ENCODE measurements at regions not wholly inside any gene's neighbourhood (a gene's known extent, or its start where the extent isn't known, plus 50 kb on each side); places are given as distances from the start of the nearest gene placed in this dataset.
"Not testable (repeated sequence)": the region's sequence is repeated elsewhere in the genome, so short reads cannot be mapped to it uniquely, and the experiment has no call there.

DNA sequence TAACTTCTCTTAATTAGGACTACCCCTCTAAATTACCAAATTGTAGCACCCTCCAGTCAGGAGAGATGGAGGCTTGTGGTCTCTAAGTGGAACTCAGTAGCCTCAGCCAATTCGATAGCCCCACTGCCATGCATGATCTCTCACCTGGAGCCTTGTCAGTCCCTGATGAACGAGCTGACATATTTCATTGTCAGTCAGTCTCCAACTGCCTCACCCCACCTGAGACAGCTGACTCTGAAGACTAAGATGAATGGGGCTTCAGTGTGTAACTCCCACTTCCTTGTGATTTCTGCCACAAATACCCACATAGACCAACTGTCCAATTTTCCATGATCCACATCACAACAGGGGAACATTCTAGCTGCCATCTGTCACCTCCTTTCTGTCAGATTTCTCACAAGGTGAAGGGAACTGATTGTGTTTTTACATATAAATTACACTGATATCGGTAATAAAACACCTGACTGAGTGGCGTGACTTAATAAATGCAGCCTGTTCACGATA, 206.5 kb downstream of the FAM181B start:
- TF ChIP-seq, protein P1, sequence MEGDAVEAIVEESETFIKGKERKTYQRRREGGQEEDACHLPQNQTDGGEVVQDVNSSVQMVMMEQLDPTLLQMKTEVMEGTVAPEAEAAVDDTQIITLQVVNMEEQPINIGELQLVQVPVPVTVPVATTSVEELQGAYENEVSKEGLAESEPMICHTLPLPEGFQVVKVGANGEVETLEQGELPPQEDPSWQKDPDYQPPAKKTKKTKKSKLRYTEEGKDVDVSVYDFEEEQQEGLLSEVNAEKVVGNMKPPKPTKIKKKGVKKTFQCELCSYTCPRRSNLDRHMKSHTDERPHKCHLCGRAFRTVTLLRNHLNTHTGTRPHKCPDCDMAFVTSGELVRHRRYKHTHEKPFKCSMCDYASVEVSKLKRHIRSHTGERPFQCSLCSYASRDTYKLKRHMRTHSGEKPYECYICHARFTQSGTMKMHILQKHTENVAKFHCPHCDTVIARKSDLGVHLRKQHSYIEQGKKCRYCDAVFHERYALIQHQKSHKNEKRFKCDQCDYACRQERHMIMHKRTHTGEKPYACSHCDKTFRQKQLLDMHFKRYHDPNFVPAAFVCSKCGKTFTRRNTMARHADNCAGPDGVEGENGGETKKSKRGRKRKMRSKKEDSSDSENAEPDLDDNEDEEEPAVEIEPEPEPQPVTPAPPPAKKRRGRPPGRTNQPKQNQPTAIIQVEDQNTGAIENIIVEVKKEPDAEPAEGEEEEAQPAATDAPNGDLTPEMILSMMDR (IDR thresholded peaks at IDR 0.05; ENCODE audit: control extremely low read depth, extremely low read depth, low read depth, missing control alignments), result no peak
- CTCF ChIA-PET, result no interaction called here
- POLR2A ChIA-PET, result no interaction called here
- no peak for DNase-seq (ENCODE audit: extremely low spot score)

DNA sequence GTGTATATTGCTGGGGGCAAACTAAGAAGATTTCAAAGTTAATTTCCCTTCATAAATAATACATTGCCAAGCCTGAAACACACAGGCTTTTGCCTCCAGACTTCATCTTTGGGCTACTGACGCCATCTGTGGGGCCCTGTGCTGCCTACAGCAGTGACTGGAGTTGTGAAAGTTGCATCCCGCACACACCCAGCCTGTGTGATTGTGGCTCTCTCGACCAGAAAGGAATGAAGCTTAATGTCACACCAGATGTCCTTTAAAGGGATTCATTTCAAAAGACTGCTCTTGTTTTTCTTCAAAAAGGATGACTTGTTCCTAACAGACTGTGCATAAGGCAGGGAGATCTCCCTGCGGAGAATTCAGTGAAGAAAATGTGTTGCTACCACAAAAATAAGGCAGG, 210.5 kb downstream of the FAM181B start:
- ChIA-PET CTCF (no interaction called here), POLR2A (no interaction called here)
- TF ChIP-seq, protein P1 (IDR thresholded peaks at IDR 0.05; ENCODE audit: control extremely low read depth, extremely low read depth, low read depth, missing control alignments), result no peak
- no peak for DNase-seq (ENCODE audit: extremely low spot score)

DNA sequence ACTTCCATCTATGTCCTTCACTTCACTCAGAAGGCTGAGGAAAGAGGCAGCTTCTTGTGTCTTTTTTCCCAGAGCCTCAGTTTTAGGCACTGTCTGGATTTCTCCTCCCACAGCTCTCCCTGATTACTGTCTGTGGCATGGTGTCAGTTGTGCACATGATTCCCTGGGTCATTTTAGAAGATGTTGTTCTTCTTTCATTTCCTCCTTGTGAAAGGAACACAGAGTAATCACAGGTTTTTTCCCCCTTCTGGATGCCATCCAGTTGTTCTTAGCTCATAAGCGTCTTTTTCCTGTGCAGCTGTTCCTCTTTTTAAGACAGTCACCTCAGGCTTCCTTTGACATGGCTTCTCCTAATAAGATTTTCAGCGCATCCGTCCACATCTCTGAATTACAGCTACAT, 212.2 kb downstream of the FAM181B start:
- ChIA-PET CTCF (no interaction called here), POLR2A (no interaction called here)
- TF ChIP-seq, protein P1 (IDR thresholded peaks at IDR 0.05; ENCODE audit: control extremely low read depth, extremely low read depth, low read depth, missing control alignments), result no peak
- no peak for DNase-seq (ENCODE audit: extremely low spot score)

DNA sequence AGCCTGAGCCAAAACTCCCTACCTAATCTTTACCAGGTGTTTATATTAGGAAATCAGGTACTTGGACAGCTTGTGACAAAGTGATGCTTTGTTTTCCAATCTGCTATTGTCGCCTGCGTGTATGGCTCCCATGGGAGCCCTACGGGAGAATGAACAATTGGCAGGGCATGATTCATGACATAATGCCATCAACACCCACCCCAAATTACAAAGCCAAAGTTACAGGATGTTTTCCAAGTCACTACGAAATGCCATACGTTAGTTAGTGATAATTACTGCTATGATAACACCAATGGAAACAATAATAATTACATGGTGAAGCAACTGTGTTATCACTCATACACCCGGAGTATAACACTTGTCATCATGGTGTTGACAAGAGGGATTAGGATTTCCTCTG, 226.4 kb downstream of the FAM181B start:
- DNase-seq (ENCODE audit: extremely low spot score), result no peak

DNA sequence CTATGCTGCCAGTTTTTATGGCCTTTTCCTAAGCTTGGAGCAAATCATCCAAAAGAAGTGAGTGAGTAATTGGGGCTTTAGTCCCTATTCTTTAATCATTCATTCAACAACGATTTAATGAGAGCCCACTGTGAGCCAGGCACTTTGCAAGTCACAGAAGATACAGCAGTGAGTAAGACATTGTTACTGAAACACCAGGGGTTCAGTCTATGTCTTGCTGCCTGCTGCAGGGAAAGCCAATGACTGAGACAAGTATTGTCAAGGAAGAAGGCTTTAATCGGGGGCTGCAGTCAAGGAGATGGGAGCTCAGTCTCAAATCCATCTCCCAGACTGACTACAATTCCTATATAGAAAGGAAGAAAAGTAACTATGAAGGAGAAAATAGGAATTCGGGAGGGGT, 228.3 kb downstream of the FAM181B start:
- TF ChIP-seq, protein P1 (IDR thresholded peaks at IDR 0.05; ENCODE audit: control extremely low read depth, extremely low read depth, low read depth, missing control alignments), result no peak
- CTCF ChIA-PET, result interaction anchor here (3.9 kb wide), 1 partner anchor 9 kb away, joined by 15 read pairs; no protein-coding TSS in a partner anchor
- POLR2A ChIA-PET, result no interaction called here
- DNase-seq (ENCODE audit: extremely low spot score), result no peak

More for the DNA sequence above, 226.4 kb downstream of the FAM181B start:
- TF ChIP-seq, protein P1 (IDR thresholded peaks at IDR 0.05; ENCODE audit: control extremely low read depth, extremely low read depth, low read depth, missing control alignments), result no peak
- POLR2A ChIA-PET, result no interaction called here
- CTCF ChIA-PET, result interaction anchor here (0.6 to 3.9 kb wide), 3 partner anchors 8 to 416 kb away, joined by 3 to 15 read pairs (median 7); no protein-coding TSS in a partner anchor

DNA sequence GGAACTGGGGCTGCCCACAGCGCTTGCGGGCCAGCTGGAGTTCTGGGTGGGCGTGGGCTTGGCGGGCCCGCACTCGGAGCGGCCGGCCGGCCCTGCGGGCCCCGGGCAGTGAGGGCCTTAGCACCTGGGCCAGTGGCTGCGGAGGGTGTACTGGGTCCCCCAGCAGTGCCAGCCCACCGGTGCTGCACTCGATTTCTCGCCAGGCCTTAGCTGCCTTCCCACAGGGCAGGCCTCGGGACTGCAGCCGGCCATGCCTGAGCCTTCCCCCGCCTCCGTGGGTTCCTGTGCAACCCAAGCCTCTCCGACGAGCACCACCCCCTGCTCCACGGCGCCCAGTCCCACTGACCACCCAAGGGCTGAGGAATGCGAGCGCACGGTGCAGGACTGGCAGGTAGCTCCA, 232.5 kb downstream of the FAM181B start:
- POLR2A ChIA-PET, CTCF ChIA-PET: not testable (repeated sequence)

DNA sequence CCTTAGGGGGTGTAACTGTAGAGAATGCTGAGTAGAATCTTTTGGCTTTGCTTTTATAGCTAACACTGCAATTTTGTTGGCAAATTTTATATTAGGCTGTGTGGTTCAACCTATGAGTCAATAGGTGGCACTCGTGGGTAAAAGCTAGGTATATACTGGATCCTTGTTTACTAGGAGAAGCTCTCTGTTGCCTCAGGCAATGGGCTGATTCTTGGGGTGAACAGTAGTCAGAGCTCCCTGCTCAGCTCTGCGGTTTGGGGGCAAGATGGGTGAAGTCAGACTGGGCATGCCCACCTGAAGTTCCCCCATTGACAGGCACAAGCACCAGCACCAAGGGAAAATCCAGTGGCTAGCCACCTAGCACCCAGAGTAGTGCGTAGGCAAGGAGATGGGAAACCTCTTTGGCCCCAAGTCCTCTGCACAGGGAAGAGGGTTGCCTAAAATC, 238.7 kb downstream of the FAM181B start:
- POLR2A ChIA-PET, result no interaction called here
- DNase-seq (ENCODE audit: extremely low spot score), result peak; percentile 16
- CTCF ChIA-PET, result interaction anchor here (0.7 to 3.0 kb wide), 6 partner anchors 10 to 206 kb away, joined by 3 to 15 read pairs (median 3); no protein-coding TSS in a partner anchor
- TF ChIP-seq, protein P1 (IDR thresholded peaks at IDR 0.05; ENCODE audit: control extremely low read depth, extremely low read depth, low read depth, missing control alignments), result peak; percentile 9

More for the DNA sequence above, 232.5 kb downstream of the FAM181B start:
- not testable (repeated sequence) for DNase-seq (ENCODE audit: extremely low spot score)
